H1 (cell line): ENCODE measurements at regions not wholly inside any gene's neighbourhood (a gene's known extent, or its start where the extent isn't known, plus 50 kb on each side); places are given as distances from the start of the nearest gene placed in this dataset.

Experiments used
- KDM5A ChIP-seq: fragments of 200-600 bp; IDR thresholded peaks from 2 replicates; pipeline ENCODE4 v1.7.1; 2012; ENCODE audit warnings: mild to moderate bottlenecking, low read length, inconsistent platforms, mixed read lengths
- TF ChIP-seq, protein P1 (sequence below): IDR thresholded peaks from 2 replicates; pipeline ENCODE4 v1.6.1; 2012; ENCODE audit warnings: low read length, inconsistent platforms

- TF ChIP-seq, protein P1, sequence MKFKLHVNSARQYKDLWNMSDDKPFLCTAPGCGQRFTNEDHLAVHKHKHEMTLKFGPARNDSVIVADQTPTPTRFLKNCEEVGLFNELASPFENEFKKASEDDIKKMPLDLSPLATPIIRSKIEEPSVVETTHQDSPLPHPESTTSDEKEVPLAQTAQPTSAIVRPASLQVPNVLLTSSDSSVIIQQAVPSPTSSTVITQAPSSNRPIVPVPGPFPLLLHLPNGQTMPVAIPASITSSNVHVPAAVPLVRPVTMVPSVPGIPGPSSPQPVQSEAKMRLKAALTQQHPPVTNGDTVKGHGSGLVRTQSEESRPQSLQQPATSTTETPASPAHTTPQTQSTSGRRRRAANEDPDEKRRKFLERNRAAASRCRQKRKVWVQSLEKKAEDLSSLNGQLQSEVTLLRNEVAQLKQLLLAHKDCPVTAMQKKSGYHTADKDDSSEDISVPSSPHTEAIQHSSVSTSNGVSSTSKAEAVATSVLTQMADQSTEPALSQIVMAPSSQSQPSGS = no peak
- TF ChIP-seq KDM5A = no peak
Measured at GRCh38 chr1:98360864-98361263, 300.7 kb upstream of the SNX7 start (continued).
